Endothelial cell of umbilical vein (primary cell): ENCODE measurements at regions not wholly inside any gene's neighbourhood (a gene's known extent, or its start where the extent isn't known, plus 50 kb on each side); places are given as distances from the start of the nearest gene placed in this dataset.

ENCODE experiments used
- BruUV-seq: library from RNA; stranded (reverse); fragments of 400-500 nt; replicated peaks from 2 replicates; lab custom pipeline; 2021; lab: Mats Ljungman, UMichigan
- CTCF ChIA-PET: fragments of 300-600, 350-600 bp; sonication (Branson Sonifier 250); formaldehyde crosslinking; loops from one replicate; lab custom pipeline; 2021; ENCODE audit warnings: antibody characterized with exemption, inconsistent platforms; lab: Charles Lee
- POLR2A ChIA-PET: fragments of 300-600, 350-600 bp; sonication (Branson Sonifier 250); formaldehyde crosslinking; loops from one replicate; lab custom pipeline; 2021; ENCODE audit warnings: antibody characterized with exemption, inconsistent platforms; lab: Charles Lee
- DNase-seq: peaks from one replicate; pipeline ENCODE4 v3.0.0-alpha.2; 2011; ENCODE audit warnings: low read depth, low spot score
- FAIRE-seq: peaks from 2 replicates; lab custom pipeline; 2011; peaks lifted over from hg19 to GRCh38; lab: Jason Lieb, UNC
- H2AFZ ChIP-seq: 2 replicates; pipeline ENCODE4 v1.6.0; 2012; ENCODE audit warnings: low read depth, low read length, control low read depth, inconsistent platforms
- H3K27ac ChIP-seq: 2 replicates; pipeline ENCODE4 v1.5.1; 2011; ENCODE audit warnings: low read depth, mild to moderate bottlenecking, control low read depth, low read length, moderate library complexity; ENCODE audit not compliant: insufficient read depth
- H3K27me3 ChIP-seq, 2 experiments: 2 replicates each; pipeline versions ENCODE4 v1.6.0 to v1.6.1; 2011; ENCODE audit warnings: low read length in 2 of 2, mixed read lengths in 1 of 2; ENCODE audit not compliant: control insufficient read depth in 2 of 2, insufficient read depth in 2 of 2
- H3K36me3 ChIP-seq, 2 experiments: 2 replicates in 1 of 2; 3 replicates in 1 of 2; pipeline ENCODE4 v1.5.1; 2011; ENCODE audit warnings: low read length in 2 of 2, mild to moderate bottlenecking in 1 of 2, moderate library complexity in 1 of 2; ENCODE audit not compliant: control insufficient read depth in 2 of 2, insufficient read depth in 2 of 2; ENCODE audit errors: extremely low read depth in 1 of 2
- H3K4me1 ChIP-seq: 3 replicates; pipeline ENCODE4 v1.5.1; 2011; ENCODE audit warnings: mild to moderate bottlenecking, low read length; ENCODE audit not compliant: control insufficient read depth, insufficient read depth; ENCODE audit errors: extremely low read depth
- H3K4me2 ChIP-seq: 2 replicates; pipeline ENCODE4 v1.6.1; 2011; ENCODE audit warnings: low read length, control low read depth, mixed read lengths; ENCODE audit not compliant: insufficient read depth
- H3K4me3 ChIP-seq, 3 experiments: fragments of 200-600 bp in 1 of 3; sonication (generic), shearing (Covaris generic) in 1 of 3; replicated peaks in 1 of 3; 2 replicates each; pipeline ENCODE4 v1.5.1; 2011 to 2016; ENCODE audit warnings: control low read depth in 3 of 3, low read length in 3 of 3, mild to moderate bottlenecking in 2 of 3, inconsistent platforms in 1 of 3, low read depth in 1 of 3, moderate library complexity in 1 of 3; ENCODE audit not compliant: insufficient read depth in 1 of 3
- H3K79me2 ChIP-seq: 2 replicates; pipeline ENCODE4 v1.6.0; 2012; ENCODE audit warnings: low read length, inconsistent platforms; ENCODE audit not compliant: control insufficient read depth, insufficient read depth
- H3K9ac ChIP-seq: replicated peaks from 2 replicates; pipeline ENCODE3; 2011; ENCODE audit warnings: low read length, control low read depth; ENCODE audit not compliant: insufficient read depth; ENCODE audit errors: extremely low read depth
- H3K9me1 ChIP-seq: replicated peaks from 3 replicates; pipeline ENCODE4 v1.6.0; 2011; ENCODE audit warnings: mild to moderate bottlenecking, low read length; ENCODE audit not compliant: control insufficient read depth, insufficient read depth; ENCODE audit errors: extremely low read depth
- H3K9me3 ChIP-seq: replicated peaks from 2 replicates; pipeline ENCODE4 v1.5.1; 2012; ENCODE audit warnings: low read length, inconsistent platforms; ENCODE audit not compliant: control insufficient read depth, insufficient read depth
- H4K20me1 ChIP-seq: replicated peaks from 2 replicates; pipeline ENCODE3; 2011; ENCODE audit warnings: mild to moderate bottlenecking, low read length; ENCODE audit not compliant: control insufficient read depth, insufficient read depth; ENCODE audit errors: extremely low read depth
- EZH2 ChIP-seq: IDR thresholded peaks from 2 replicates; pipeline ENCODE4 v1.6.1; 2012; ENCODE audit warnings: borderline replicate concordance, low read depth, mild to moderate bottlenecking, moderate library complexity, low read length, inconsistent platforms; ENCODE audit not compliant: severe bottlenecking
- FOS ChIP-seq: IDR thresholded peaks from 2 replicates; pipeline ENCODE4 v1.6.1; 2011; ENCODE audit warnings: mild to moderate bottlenecking, low read length, moderate library complexity, borderline replicate concordance; ENCODE audit not compliant: insufficient read depth
- GATA2 ChIP-seq: IDR thresholded peaks from 2 replicates; pipeline ENCODE4 v1.7.0; 2011; ENCODE audit warnings: low read depth, mild to moderate bottlenecking, moderate library complexity, mixed read lengths, low read length; ENCODE audit not compliant: insufficient read length, insufficient read depth
- JUN ChIP-seq: IDR thresholded peaks from 2 replicates; pipeline ENCODE4 v1.6.1; 2011; ENCODE audit warnings: borderline replicate concordance, low read depth; ENCODE audit not compliant: insufficient read length, insufficient read depth
- MAX ChIP-seq: IDR thresholded peaks from 2 replicates; pipeline ENCODE4 v1.6.1; 2011; ENCODE audit not compliant: insufficient read depth, insufficient read length
- MYC ChIP-seq: IDR thresholded peaks from one replicate; pipeline ENCODE4 v1.6.1; 2011; ENCODE audit warnings: mild to moderate bottlenecking, low read depth, low read length
- POLR2A ChIP-seq: IDR thresholded peaks from 2 replicates; pipeline ENCODE4 v1.6.1; 2012; ENCODE audit warnings: low read depth, mild to moderate bottlenecking, control low read depth, low read length
- POLR2AphosphoS5 ChIP-seq: IDR thresholded peaks from 2 replicates; pipeline ENCODE4 v1.6.1; 2012; ENCODE audit warnings: low read depth, mild to moderate bottlenecking, control low read depth, low read length, moderate library complexity; ENCODE audit not compliant: insufficient read depth
- dilution Hi-C: fragments of 300-500 bp; cut with MboI; formaldehyde crosslinking; loops from one replicate; pipeline ENCODE4 v1.15.0; 2019; ENCODE audit warnings: low sequenced_read_pairs; ENCODE audit not compliant: extremely low pct_ligation_motif_present
- intact Hi-C: fragments of 100-400 bp; cut with micrococcal nuclease; formaldehyde crosslinking; loops from one replicate; pipeline ENCODE4 v1.10.0; 2022
- TF ChIP-seq, protein P1 (sequence below), 2 donors: IDR thresholded peaks; 1 replicate in 1 of 2; 2 replicates in 1 of 2; pipeline ENCODE4 v1.5.1; 2011; ENCODE audit warnings: low read length in 2 of 2, mild to moderate bottlenecking in 2 of 2, moderate library complexity in 2 of 2, control low read depth in 1 of 2, inconsistent platforms in 1 of 2, low read depth in 1 of 2; ENCODE audit not compliant: insufficient read depth in 1 of 2; ENCODE audit errors: extremely low read depth in 1 of 2

DNA sequence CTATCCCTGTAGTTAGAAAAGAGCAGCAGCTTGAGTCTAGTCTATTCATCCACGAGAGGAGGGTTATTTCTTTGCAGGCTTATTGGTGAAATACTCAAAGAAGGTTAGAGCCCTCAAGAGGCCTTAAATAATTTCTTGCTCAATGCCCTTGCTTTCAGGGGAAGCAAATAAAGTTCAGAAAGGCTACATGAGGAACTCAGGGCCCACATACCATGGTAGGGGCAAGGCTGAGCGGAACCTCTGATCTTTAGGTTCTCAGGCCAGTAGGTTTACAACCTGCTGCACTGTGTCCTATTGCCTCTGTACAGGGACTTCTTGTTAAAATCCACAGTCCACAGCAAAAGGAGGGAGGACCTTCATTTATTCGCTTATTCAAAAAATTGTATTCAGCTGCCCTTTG lies 101.7 kb downstream of the ADAMTS15 start:
- peaks cover 3% of the 10 kb centered on the region in 2 experiments for H3K27me3 ChIP-seq

More for the DNA sequence above, 101.7 kb downstream of the ADAMTS15 start:
- H3K4me2 ChIP-seq, result no peak overlapping the region
- H3K4me3 ChIP-seq, result no peak overlapping the region
- no peak overlapping the region for H2AFZ ChIP-seq
- ChIA-PET CTCF (no interaction called here), POLR2A (no interaction called here)
- no peak overlapping the region for H3K9ac ChIP-seq
- intact Hi-C loops, result no loop called here
- H3K36me3 ChIP-seq, result no peaks in the 10 kb centered on the region
- H3K4me1 ChIP-seq, result no peaks in the 10 kb centered on the region
- H4K20me1 ChIP-seq, result no peaks in the 10 kb centered on the region
- no peaks in the 10 kb centered on the region for H3K9me1 ChIP-seq
- no peaks in the 10 kb centered on the region for H3K9me3 ChIP-seq
- TF ChIP-seq GATA2 (no peak), JUN (no peak), MYC (no peak), POLR2A (no peak), FOS (no peak), POLR2AphosphoS5 (no peak), MAX (no peak), EZH2 (no peak)
- TF ChIP-seq, protein P1, sequence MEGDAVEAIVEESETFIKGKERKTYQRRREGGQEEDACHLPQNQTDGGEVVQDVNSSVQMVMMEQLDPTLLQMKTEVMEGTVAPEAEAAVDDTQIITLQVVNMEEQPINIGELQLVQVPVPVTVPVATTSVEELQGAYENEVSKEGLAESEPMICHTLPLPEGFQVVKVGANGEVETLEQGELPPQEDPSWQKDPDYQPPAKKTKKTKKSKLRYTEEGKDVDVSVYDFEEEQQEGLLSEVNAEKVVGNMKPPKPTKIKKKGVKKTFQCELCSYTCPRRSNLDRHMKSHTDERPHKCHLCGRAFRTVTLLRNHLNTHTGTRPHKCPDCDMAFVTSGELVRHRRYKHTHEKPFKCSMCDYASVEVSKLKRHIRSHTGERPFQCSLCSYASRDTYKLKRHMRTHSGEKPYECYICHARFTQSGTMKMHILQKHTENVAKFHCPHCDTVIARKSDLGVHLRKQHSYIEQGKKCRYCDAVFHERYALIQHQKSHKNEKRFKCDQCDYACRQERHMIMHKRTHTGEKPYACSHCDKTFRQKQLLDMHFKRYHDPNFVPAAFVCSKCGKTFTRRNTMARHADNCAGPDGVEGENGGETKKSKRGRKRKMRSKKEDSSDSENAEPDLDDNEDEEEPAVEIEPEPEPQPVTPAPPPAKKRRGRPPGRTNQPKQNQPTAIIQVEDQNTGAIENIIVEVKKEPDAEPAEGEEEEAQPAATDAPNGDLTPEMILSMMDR (IDR thresholded peaks at IDR 0.05; ENCODE audit: extremely low read depth in 1 of 2, insufficient read depth in 1 of 2, low read depth in 1 of 2, low read length in 2 of 2), result no peak
- DNase-seq, result no peak
- H3K79me2 ChIP-seq, result no peaks in the 10 kb centered on the region
- BruUV-seq, result no TSS peak
- no peak overlapping the region for H3K27ac ChIP-seq
- no peak for FAIRE-seq
- dilution Hi-C loops, result no loop called here
